Prostate gland (tissue), 2 donors: ENCODE measurements at regions not wholly inside any gene's neighbourhood (a gene's known extent, or its start where the extent isn't known, plus 50 kb on each side); places are given as distances from the start of the nearest gene placed in this dataset.

ENCODE experiments used
- DNase-seq: peaks from one replicate; pipeline ENCODE4 v3.0.0-alpha.2; 2019; ENCODE audit warnings: low spot score
- H3K27ac ChIP-seq, 2 donors: fragments of 200-600 bp; sonication (generic); 2 replicates each; pipeline ENCODE4 v1.5.1; 2017 to 2019
- H3K27me3 ChIP-seq: fragments of 200-600 bp; sonication (generic); replicated peaks from 2 replicates; pipeline ENCODE4 v1.5.1; 2019; ENCODE audit not compliant: insufficient read depth
- H3K36me3 ChIP-seq, 2 donors: fragments of 200-600 bp; sonication (generic); 1 replicate in 1 of 2; 2 replicates in 1 of 2; pipeline versions ENCODE4 v1.5.1 to v1.8.1; 2017 to 2019
- H3K4me1 ChIP-seq: fragments of 200-600 bp; sonication (generic); replicated peaks from 2 replicates; pipeline ENCODE4 v1.5.1; 2019
- H3K4me3 ChIP-seq, 2 donors: fragments of 200-600 bp; sonication (generic); 2 replicates each; pipeline ENCODE4 v1.5.1; 2017 to 2019
- H3K9me3 ChIP-seq: fragments of 200-600 bp; sonication (generic); 2 replicates; pipeline ENCODE4 v1.5.1; 2017
- POLR2A ChIP-seq: fragments of 450-650 bp; IDR thresholded peaks from one replicate; pipeline ENCODE4 v1.6.1; 2016; ENCODE audit warnings: antibody characterized with exemption, mild to moderate bottlenecking
- POLR2AphosphoS5 ChIP-seq: sonication (generic); formaldehyde crosslinking; IDR thresholded peaks from one replicate; pipeline ENCODE4 v1.6.1; 2017; ENCODE audit warnings: antibody characterized with exemption
- WGBS: methylation state at CpG from one replicate; pipeline ENCODE4 v1.1.5; 2018; 5-methylcytosine and 5-hydroxymethylcytosine counted together
- intact Hi-C: fragments of 100-400 bp; cut with DNase I; formaldehyde crosslinking; loops from one replicate; pipeline ENCODE4 v1.14.2; 2022
- TF ChIP-seq, protein P1 (sequence below), 4 experiments: fragments of 200-600 bp in 2 of 4; fragments of 450-650 bp in 2 of 4; sonication (generic) in 2 of 4; IDR thresholded peaks; 1 replicate in 3 of 4; 2 replicates in 1 of 4; pipeline ENCODE4 v1.5.1; 2016 to 2019; ENCODE audit warnings: antibody characterized with exemption in 4 of 4, mild to moderate bottlenecking in 2 of 4, moderate library complexity in 2 of 4

DNA sequence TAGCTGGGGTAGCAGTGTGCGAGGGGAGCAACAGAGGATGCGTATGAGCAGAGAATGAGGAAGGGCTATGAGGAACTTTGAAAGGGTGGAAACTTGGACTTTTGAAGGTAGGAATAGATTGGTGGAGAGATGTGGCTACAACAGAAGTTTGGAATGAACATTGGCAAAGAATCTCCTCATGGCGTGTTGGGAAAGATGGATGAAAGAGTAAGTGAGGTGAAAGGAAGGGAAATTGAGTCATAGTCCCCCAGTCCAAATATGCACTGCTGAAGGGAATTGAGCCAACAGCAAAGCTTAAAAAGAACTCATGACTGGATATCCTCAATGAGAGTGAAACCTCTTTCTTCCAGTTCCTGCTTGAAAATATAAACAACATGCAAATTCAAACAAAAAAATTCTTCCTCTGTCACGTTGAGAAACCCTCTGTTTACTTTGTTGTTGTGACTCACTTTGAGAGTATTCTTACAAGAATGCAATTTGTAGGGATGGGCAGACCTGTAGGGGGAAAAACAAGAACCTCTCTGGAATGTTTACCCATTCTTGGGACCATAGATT lies 313.2 kb upstream of the KCNJ16 start:
- peak; percentile 64 for TF ChIP-seq POLR2AphosphoS5
- no peak for TF ChIP-seq POLR2A
- no peak for DNase-seq
- intact Hi-C loops: no loop called here

DNA sequence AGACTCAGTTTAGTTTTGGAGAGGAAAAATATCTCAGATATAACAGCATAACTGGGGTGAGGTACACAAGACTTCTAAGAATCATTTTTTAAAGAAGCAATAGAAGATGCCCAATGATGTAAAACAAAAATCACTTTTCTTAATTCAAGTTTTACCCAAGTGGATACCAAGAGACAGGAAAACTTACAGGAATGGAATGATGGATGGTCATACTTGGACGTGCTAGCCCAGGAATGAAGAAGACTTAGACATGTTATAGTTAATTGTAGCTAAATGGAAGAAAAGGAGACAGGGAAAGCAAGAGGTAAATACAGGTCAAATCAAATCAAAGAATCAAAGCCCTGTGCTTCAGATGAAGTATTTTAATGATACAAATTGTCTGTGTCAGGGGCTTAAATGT lies 312.7 kb upstream of the KCNJ16 start:
- TF ChIP-seq POLR2AphosphoS5: no peak
- TF ChIP-seq, protein P1, sequence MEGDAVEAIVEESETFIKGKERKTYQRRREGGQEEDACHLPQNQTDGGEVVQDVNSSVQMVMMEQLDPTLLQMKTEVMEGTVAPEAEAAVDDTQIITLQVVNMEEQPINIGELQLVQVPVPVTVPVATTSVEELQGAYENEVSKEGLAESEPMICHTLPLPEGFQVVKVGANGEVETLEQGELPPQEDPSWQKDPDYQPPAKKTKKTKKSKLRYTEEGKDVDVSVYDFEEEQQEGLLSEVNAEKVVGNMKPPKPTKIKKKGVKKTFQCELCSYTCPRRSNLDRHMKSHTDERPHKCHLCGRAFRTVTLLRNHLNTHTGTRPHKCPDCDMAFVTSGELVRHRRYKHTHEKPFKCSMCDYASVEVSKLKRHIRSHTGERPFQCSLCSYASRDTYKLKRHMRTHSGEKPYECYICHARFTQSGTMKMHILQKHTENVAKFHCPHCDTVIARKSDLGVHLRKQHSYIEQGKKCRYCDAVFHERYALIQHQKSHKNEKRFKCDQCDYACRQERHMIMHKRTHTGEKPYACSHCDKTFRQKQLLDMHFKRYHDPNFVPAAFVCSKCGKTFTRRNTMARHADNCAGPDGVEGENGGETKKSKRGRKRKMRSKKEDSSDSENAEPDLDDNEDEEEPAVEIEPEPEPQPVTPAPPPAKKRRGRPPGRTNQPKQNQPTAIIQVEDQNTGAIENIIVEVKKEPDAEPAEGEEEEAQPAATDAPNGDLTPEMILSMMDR (IDR thresholded peaks at IDR 0.05): no peak
- TF ChIP-seq POLR2A: no peak
- Histone ChIP-seq H3K27me3 (no peaks in the 10 kb centered on the region), H3K27ac (no peak overlapping the region), H3K4me1 (no peaks in the 10 kb centered on the region), H3K4me3 (no peak overlapping the region), H3K36me3 (no peaks in the 10 kb centered on the region), H3K9me3 (no peaks in the 10 kb centered on the region)
- WGBS: 48% methylated on average over 1 of the region's 1 CpG
- no peak for DNase-seq
- intact Hi-C loops: no loop called here

More for the DNA sequence above, 313.2 kb upstream of the KCNJ16 start:
- H3K9me3 ChIP-seq: no peaks in the 10 kb centered on the region
- no peak overlapping the region for H3K4me3 ChIP-seq
- H3K36me3 ChIP-seq: no peaks in the 10 kb centered on the region
- no peaks in the 10 kb centered on the region for H3K27me3 ChIP-seq
- peak overlapping the region in 1 of 2 donors; percentile 2 for H3K27ac ChIP-seq
- H3K4me1 ChIP-seq: no peaks in the 10 kb centered on the region
- WGBS: 57% methylated on average over 4 of the region's 4 CpGs

DNA sequence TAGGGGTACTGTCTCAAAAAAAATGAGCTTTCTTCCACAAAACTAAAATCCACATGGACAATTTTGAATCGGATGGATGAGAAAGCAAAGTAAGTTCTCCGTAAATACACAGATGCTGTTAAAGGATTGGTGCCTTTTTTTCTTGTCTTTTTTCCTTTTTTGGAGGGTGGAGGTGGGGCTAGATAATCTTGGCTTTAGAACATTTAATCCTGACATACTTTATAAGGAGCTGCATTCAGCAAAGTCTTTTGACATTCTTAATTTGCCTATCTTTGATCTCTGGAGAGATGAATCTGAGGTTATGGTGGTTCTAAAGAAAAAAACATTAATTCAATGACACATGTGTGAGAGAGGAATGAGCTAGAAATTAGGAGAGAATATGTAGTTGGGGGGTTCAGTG lies 312.3 kb upstream of the KCNJ16 start:
- no peaks in the 10 kb centered on the region for H3K36me3 ChIP-seq
- H3K27me3 ChIP-seq: no peaks in the 10 kb centered on the region
- no peak overlapping the region for H3K4me3 ChIP-seq
- TF ChIP-seq POLR2AphosphoS5: no peak
- TF ChIP-seq, protein P1 (IDR thresholded peaks at IDR 0.05): no peak
- TF ChIP-seq POLR2A: no peak
- H3K9me3 ChIP-seq: no peaks in the 10 kb centered on the region
- H3K4me1 ChIP-seq: no peaks in the 10 kb centered on the region
- 83% methylated on average over 2 of the region's 2 CpGs for WGBS
- no peak for DNase-seq
- H3K27ac ChIP-seq: no peak overlapping the region
- intact Hi-C loops: no loop called here

DNA sequence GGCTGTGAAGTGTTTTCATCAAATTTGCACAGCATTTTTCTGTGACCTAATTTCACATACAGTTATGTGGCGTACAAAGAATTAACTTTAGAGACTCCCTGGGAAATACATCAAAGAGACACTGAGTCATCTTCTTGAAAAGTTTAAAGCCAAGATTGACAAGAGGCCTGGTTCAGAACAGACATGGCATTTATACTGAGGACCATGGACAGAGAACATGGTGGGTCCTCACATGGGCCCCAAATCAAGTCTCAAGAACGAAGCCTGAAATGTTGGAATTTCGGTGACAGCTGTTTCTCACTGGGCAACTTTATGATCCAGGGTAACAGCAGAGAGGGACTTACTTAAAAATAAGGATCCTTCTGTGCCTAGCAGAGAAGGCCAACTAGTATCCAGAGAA lies 311.5 kb upstream of the KCNJ16 start:
- Histone ChIP-seq H3K36me3 (no peaks in the 10 kb centered on the region), H3K27me3 (no peaks in the 10 kb centered on the region), H3K4me3 (no peak overlapping the region), H3K4me1 (no peaks in the 10 kb centered on the region), H3K27ac (no peak overlapping the region), H3K9me3 (no peaks in the 10 kb centered on the region)
- intact Hi-C loops: no loop called here
- 65% methylated on average over 3 of the region's 3 CpGs for WGBS
- no peak for DNase-seq
- TF ChIP-seq, protein P1 (IDR thresholded peaks at IDR 0.05): no peak
- TF ChIP-seq POLR2AphosphoS5 (no peak), POLR2A (no peak)

DNA sequence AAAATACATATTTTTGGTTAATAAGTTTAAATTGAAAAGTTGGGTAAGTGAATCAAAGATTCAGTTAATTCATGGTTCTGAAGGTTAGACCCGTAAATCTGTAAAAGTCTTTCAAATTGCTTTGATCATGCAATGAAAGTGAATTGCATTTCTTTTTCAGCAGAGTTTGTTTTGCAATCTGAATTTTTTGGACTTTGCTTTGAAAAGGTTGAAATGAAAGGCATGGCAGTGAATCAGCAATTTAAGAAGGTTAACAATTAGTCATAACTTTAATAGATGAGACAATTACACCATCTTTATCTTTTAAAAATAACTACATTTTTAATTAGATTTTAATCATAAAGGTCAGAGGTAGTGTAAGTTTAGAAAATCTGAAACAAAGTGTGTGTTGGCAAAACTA lies 310.9 kb upstream of the KCNJ16 start:
- H3K27me3 ChIP-seq: no peaks in the 10 kb centered on the region
- intact Hi-C loops: no loop called here

More for the DNA sequence above, 310.9 kb upstream of the KCNJ16 start:
- no peak for DNase-seq
- Histone ChIP-seq H3K27ac (no peak overlapping the region), H3K36me3 (no peaks in the 10 kb centered on the region), H3K4me1 (no peaks in the 10 kb centered on the region), H3K9me3 (no peaks in the 10 kb centered on the region), H3K4me3 (no peak overlapping the region)
- 23% methylated on average over 1 of the region's 1 CpG for WGBS
- TF ChIP-seq POLR2A (no peak), POLR2AphosphoS5 (no peak)
- TF ChIP-seq, protein P1 (IDR thresholded peaks at IDR 0.05): no peak
